ENCODE measurements at regions not wholly inside any gene's neighbourhood (a gene's known extent, or its start where the extent isn't known, plus 50 kb on each side); places are given as distances from the start of the nearest gene placed in this dataset.
"Not testable (repeated sequence)": the region's sequence is repeated elsewhere in the genome, so short reads cannot be mapped to it uniquely, and the experiment has no call there.

DNA sequence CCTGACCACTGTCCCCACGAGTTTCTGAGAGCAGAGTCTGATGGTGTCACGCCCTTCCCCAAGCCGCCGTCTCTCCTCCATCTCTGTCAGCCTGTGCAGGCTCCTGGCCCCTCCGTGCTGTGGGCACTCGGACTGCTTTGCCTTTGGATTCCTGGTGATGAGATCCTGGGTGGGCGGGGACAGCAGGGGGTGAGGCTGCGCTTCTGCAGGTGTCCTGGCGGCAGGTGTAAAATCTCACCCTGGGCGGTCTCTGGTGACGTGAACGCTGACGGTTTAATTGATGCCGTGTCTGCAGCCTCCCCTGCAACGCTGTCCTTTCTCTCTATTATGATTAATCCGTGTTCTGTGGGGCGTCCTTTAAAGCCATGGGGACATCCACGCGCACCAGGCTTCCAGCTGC, 148.0 kb downstream of the LAT start:
- H3K4me1 ChIP-seq (ENCODE audit: control insufficient read depth, insufficient read depth, low read length); H3K27ac ChIP-seq (ENCODE audit: low read length); H3K27me3 ChIP-seq (ENCODE audit: control insufficient read depth, insufficient read depth); H3K4me3 ChIP-seq (ENCODE audit: low read length); H3K9me3 ChIP-seq (ENCODE audit: control insufficient read depth, low read length); intact Hi-C loops (cut with DNase I); ATAC-seq: not testable (repeated sequence)
- peak in 2 of 3 donors; percentile 50 to 54 for DNase-seq
- 88% methylated on average over 14 of the region's 19 CpGs for WGBS

DNA sequence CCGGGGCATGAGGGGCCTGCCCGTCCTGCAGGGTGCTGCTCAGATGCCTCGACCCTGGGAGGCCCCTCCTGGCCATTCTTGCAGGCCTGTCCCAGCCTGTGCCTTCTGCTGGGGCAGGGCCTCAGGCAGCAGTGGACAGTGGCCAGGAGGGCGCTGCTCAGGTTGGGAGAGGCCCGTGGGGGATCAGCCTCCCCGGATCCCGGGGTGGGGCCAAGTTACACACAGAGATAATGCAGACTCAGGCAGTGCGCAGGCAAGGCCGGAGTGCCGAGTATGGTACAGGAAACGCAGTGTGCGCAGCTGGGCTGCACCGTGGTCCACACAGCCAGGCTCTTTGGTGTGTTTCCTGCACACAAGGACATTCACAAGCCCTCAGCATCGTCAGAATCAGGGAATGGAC, 147.6 kb downstream of the LAT start:
- H3K9me3 ChIP-seq (ENCODE audit: control insufficient read depth, low read length); intact Hi-C loops (cut with DNase I); H3K27ac ChIP-seq (ENCODE audit: low read length); H3K4me1 ChIP-seq (ENCODE audit: control insufficient read depth, insufficient read depth, low read length); H3K27me3 ChIP-seq (ENCODE audit: control insufficient read depth, insufficient read depth); H3K4me3 ChIP-seq (ENCODE audit: low read length): not testable (repeated sequence)
- DNase-seq (peak; percentile 33 to 73 (median 59)), ATAC-seq (peak in 1 of 2 donors; percentile 23)
- WGBS = 68% methylated on average over 14 of the region's 14 CpGs

DNA sequence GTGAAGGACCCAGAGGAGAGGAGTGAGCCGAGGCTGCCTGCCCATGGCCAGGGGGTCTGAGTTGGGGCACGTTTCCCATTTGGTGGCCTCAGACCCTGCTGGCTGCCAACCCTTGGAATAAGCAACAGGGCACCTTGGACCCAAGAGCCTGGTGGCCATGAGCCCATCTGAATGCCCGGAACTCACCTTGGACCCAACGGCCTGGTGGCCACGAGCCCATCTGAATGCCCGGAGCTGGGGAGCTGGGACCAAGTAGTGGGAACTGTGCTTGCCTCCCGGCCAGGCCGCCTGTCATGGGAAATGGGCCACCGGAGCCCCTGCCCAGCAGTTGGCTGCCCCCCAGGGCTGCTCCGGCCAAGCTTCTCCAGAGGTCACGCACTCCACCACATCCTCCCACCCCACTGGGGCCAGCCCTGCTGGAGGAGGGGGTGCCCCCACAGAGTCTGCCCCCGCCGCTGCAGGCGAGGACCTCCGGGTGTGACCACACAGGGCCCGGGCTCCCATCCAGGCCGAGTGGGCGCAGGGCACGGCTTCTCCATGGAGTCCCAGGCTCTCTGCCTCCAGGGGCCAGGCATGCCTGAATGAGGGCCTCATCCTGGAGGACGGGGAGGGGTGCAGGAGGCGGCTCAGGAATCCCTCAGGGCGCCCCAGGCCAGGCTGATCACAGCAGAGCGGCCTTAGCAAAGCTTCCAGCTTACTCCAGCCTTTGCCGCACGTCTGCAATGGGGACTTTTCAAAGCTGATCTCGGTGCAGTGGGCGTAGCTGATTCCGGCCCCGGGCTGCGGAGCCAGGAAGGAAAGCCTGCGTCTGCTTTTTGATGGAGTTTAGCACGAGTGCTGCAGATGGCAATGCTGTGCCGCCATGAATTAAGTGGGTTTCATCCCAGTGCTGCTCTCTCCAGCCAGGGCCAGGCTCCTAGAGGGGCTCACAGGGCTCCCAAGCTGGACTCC, 146.3 kb downstream of the LAT start:
- intact Hi-C loops (cut with DNase I); H3K27me3 ChIP-seq (ENCODE audit: control insufficient read depth, insufficient read depth); H3K4me3 ChIP-seq (ENCODE audit: low read length); H3K4me1 ChIP-seq (ENCODE audit: control insufficient read depth, insufficient read depth, low read length); H3K9me3 ChIP-seq (ENCODE audit: control insufficient read depth, low read length): not testable (repeated sequence)
- peak; percentile 53 to 89 (median 88) for DNase-seq
- ATAC-seq = peak; percentile 60 to 70
- peak overlapping the region; percentile 55 for H3K27ac ChIP-seq (ENCODE audit: low read length)
- 41% methylated on average over 30 of the region's 33 CpGs for WGBS

DNA sequence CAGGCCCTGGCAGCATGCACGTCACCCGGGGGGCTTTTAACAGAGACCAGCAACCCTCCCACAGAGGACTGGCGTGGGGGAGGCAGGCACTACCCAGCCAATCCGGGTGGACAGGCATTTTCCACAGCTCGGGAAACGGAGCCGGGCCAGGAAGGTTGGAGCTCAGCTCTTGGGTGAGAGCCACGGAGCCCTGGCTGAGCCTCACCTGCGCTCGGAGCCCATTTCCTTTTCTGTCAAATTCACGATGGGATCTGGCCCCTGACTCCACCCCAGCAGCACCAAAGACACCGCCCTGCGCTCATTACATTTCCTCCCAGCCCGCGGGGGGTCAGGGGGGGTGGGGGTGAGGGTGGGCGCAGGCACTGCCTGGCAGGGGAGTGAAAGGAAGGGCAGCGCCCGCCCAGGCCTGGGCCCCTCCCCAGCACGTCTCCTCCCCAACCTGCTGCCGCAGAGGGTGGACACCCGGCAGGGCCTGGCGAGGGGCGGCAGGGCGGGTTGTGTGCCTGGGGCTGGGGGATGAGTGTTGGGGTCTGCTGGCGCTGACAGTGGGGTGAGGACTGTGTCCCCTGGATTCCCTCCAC, 145.4 kb downstream of the LAT start:
- H3K9me3 ChIP-seq (ENCODE audit: control insufficient read depth, low read length); intact Hi-C loops (cut with DNase I); H3K4me3 ChIP-seq (ENCODE audit: low read length); H3K4me1 ChIP-seq (ENCODE audit: control insufficient read depth, insufficient read depth, low read length); H3K27me3 ChIP-seq (ENCODE audit: control insufficient read depth, insufficient read depth): not testable (repeated sequence)
- DNase-seq (peak in 2 of 3 donors; percentile 69 to 70), ATAC-seq (peak; percentile 1 to 17)
- WGBS = 64% methylated on average over 25 of the region's 25 CpGs
- peak overlapping the region; percentile 10 for H3K27ac ChIP-seq (ENCODE audit: low read length)

DNA sequence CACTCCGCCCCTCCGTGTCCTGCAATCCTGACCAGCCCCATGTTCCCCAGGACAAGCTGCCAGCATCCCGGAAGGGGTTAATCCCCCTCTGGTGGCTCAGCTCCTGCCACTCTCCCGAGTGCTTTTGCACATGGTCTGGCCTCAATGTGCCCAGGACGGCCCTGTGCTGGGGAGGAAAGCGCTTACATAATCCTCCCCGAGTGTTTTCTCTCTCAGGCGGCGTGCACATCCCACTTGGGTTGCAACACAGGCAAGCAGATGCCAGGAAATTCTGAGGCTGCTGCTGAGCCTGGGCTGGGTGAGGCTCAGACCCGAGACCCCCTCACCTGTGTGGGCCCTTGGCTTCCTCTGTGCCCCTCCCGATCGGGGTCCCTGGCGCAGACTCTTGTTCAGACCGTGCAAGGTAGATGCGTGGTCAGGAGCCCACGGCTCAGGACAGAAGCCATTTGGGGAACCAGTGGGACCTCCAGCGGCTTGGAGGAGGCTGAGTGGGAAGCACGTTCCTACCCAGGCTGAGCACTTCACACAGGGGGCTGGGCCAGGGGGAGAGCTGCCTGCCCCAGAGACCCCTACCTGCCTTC, 144.7 kb downstream of the LAT start:
- H3K27ac ChIP-seq (ENCODE audit: low read length) = peak overlapping the region; percentile 10
- intact Hi-C loops (cut with DNase I) = not testable (repeated sequence)

DNA sequence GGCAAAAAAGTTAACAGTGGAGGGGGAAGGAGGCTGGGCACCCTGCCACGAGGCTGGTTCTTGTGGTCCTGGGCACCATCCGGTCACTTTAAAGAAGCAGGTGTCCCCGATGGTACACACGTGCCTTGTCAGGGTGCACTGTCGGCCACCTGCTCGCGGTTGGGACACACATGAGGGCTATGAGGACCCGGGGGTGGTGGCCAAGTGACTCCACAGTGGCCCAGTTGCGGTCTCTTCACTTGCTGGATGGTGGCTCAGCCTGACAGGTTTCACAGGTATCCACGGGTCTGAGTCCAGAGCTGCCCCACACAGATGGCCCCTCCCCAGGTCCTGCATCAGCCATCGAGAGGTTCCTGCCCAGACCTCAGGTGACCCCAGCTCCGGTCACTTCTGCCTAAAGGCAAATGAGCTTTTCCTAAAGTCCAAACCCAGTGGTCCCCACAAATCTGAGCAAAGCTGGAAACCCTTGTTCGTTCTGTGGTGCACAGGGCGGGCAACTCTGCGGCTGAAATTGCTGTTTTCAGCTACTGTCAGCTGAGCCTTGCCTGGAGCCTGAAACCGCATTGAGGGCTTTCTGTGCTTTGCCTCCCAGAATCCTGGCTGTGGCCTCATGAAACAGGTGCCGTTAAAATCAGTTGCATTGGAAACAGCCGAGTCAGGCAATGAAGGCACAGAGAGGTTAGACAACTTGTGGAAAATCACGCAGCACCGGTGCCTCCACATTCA, 144.0 kb downstream of the LAT start:
- H3K4me1 ChIP-seq (ENCODE audit: control insufficient read depth, insufficient read depth, low read length); H3K27me3 ChIP-seq (ENCODE audit: control insufficient read depth, insufficient read depth); H3K27ac ChIP-seq (ENCODE audit: low read length); H3K9me3 ChIP-seq (ENCODE audit: control insufficient read depth, low read length); H3K4me3 ChIP-seq (ENCODE audit: low read length); ATAC-seq; intact Hi-C loops (cut with DNase I): not testable (repeated sequence)
- WGBS = 65% methylated on average over 20 of the region's 20 CpGs
- peak in 1 of 3 donors; percentile 69 for DNase-seq

More for the DNA sequence above, 144.7 kb downstream of the LAT start:
- DNase-seq = peak; percentile 67 to 89 (median 84)
- not testable (repeated sequence) for H3K9me3 ChIP-seq (ENCODE audit: control insufficient read depth, low read length); H3K4me1 ChIP-seq (ENCODE audit: control insufficient read depth, insufficient read depth, low read length); H3K4me3 ChIP-seq (ENCODE audit: low read length); H3K27me3 ChIP-seq (ENCODE audit: control insufficient read depth, insufficient read depth)
- ATAC-seq = peak; percentile 45 to 68
- WGBS = 50% methylated on average over 18 of the region's 18 CpGs

DNA sequence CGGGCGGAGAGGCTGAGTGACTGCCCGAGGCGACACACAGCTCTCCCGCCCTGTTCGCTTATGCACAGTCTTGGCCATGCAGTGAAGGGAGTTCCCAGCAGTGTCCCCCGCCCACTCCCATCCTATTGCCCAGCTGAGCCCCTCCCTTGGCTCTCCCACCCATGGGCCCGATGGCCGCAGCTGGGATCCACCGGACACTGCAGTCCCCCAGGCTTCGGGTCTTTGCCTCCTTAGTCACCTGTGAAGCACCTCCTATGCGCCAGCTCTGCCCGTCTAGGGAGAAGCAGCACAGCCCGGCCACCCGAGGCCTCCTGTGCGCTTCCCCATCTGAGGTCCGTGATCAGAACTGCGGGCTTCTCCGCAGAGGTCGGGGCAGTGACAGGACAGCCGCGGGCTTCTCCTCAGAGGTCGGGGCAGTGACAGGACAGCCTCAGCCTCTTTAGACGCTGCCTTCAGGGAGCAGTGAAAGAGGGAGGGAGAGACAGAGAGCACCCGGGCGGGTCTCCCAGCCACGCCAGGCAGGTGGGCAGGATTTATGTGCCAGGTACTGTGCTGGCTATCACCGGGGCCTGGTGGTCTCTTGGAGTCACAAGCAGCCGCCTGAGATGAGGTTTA, 143.1 kb downstream of the LAT start:
- H3K27me3 ChIP-seq (ENCODE audit: control insufficient read depth, insufficient read depth); H3K9me3 ChIP-seq (ENCODE audit: control insufficient read depth, low read length); ATAC-seq; H3K4me1 ChIP-seq (ENCODE audit: control insufficient read depth, insufficient read depth, low read length); intact Hi-C loops (cut with DNase I); H3K27ac ChIP-seq (ENCODE audit: low read length); H3K4me3 ChIP-seq (ENCODE audit: low read length): not testable (repeated sequence)
- peak in 1 of 3 donors; percentile 59 for DNase-seq
- 77% methylated on average over 29 of the region's 29 CpGs for WGBS

DNA sequence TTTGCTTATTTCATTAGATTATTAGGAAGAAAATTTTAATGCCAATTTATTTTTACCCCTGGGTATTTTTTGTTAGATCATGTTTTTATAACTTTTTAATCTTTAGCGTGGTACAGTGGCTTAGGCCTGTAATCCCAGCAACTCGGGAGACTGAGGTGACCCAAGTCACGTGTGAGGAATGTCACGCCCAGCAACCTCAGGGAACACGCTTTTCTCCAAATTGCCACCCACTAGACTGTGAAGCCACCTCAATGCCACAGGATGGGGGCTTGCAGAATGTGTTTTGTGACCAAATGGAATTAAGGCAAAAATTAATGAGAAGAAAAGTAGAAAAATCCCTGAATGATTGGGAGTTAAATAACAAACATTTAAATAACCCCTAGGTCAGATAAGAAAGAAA, 141.8 kb downstream of the LAT start:
- ATAC-seq (no peak), DNase-seq (no peak)
- no peaks in the 10 kb centered on the region for H3K27me3 ChIP-seq (ENCODE audit: control insufficient read depth, insufficient read depth)
- H3K27ac ChIP-seq (ENCODE audit: low read length) = no peak overlapping the region
- intact Hi-C loops (cut with DNase I) = no loop called here
- H3K9me3 ChIP-seq (ENCODE audit: control insufficient read depth, low read length) = no peaks in the 10 kb centered on the region
- WGBS = 35% methylated on average over 5 of the region's 5 CpGs
- H3K4me3 ChIP-seq (ENCODE audit: low read length) = no peak overlapping the region
- no peaks in the 10 kb centered on the region for H3K4me1 ChIP-seq (ENCODE audit: control insufficient read depth, insufficient read depth, low read length)

DNA sequence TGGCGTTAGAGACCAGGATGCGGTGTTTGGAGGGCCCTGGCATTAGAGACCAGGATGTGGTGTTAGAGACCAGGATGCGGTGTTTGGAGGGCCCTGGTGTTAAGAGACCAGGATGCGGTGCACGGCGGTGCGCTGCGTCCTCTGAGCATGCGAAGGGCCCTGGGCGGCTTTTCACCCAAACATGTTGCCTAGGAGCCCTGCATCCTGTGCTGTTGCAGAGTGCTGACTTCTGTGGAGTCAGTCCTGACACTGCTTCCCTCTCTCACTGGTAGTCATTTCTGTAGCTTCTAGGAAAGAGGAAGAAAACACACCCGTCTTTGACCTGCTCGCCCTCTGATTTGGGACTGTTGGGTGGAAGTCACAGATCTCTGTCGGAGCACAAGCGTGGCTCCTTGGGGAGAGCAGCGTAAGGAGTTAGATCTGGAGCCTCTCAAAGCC, 141.2 kb downstream of the LAT start:
- H3K9me3 ChIP-seq (ENCODE audit: control insufficient read depth, low read length) = no peaks in the 10 kb centered on the region
- WGBS = 80% methylated on average over 15 of the region's 15 CpGs
- no peak overlapping the region for H3K27ac ChIP-seq (ENCODE audit: low read length)
- H3K27me3 ChIP-seq (ENCODE audit: control insufficient read depth, insufficient read depth) = no peaks in the 10 kb centered on the region
- intact Hi-C loops (cut with DNase I) = no loop called here
- peak in 1 of 2 donors; percentile 26 for ATAC-seq
- no peaks in the 10 kb centered on the region for H3K4me1 ChIP-seq (ENCODE audit: control insufficient read depth, insufficient read depth, low read length)
- H3K4me3 ChIP-seq (ENCODE audit: low read length) = no peak overlapping the region
- peak in 2 of 3 donors; percentile 71 to 74 for DNase-seq

DNA sequence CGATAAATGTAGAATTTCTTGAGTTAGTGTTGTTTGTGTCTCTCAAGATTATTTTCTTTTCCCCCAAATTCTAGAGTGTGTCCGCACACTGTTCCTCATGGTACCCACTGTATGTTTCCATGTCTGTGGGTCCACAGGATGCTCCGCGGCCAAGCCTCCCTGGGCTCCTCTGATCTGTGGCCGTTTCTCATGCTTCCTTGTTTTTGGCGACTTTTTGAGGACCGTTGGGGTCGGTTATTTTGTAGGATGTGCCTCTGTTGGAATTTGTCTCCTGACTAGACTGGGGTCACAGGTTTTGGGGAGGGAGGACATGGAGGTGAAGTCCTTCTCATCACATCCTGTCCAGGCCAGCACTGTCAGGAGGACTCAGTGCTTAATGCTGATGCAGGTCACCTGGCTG, 140.0 kb downstream of the LAT start:
- H3K27ac ChIP-seq (ENCODE audit: low read length) = no peak overlapping the region
- no peaks in the 10 kb centered on the region for H3K9me3 ChIP-seq (ENCODE audit: control insufficient read depth, low read length)
- DNase-seq (no peak), ATAC-seq (no peak)
- no peak overlapping the region for H3K4me3 ChIP-seq (ENCODE audit: low read length)
- no peaks in the 10 kb centered on the region for H3K4me1 ChIP-seq (ENCODE audit: control insufficient read depth, insufficient read depth, low read length)
- 82% methylated on average over 8 of the region's 8 CpGs for WGBS
- no peaks in the 10 kb centered on the region for H3K27me3 ChIP-seq (ENCODE audit: control insufficient read depth, insufficient read depth)
- intact Hi-C loops (cut with DNase I) = no loop called here

Measured in right cardiac atrium (tissue), 5 donors.